ENCODE measurements at regions not wholly inside any gene's neighbourhood (a gene's known extent, or its start where the extent isn't known, plus 50 kb on each side); places are given as distances from the start of the nearest gene placed in this dataset.

DNA sequence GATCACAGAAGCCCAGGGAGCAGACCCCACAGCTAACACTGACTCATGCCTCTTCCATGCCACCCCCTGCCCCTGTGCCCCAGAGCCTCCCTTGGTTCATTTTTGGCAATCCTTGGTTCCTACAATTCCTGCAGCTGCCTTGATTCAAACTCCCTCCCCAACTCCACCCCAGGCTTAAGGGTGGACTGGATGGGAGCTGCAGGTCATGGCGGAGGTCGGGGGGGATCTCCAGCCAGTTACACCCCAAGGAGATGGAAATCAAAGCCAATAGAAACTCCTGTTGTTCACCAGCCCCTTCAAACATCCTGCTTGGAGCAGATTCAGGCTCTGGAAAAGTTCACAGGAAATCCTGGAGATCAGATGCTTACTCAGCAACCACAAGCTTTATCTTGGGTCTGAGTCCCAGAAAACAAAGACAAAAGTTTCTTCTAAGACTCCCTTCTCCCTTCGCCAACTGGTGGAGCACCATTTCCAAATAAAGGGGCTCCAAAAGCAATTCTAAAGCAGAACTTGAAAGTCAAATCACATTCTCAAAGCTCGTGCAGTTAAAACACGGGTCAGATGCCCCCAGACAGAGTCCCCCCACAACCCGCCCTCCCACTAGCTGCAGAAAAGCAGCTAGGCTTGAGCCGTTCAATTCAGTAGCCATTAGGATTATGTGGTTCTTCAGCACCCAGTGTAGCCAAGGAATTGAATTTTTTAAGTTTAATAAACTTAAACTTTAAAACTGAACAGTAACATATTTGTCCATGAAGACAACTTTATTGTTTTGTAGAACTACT, 149.5 kb downstream of the ANKRD60 start:
- Histone ChIP-seq H3K4ac (ENCODE audit: low read depth, low read length) (no peak overlapping the region), H2BK20ac (ENCODE audit: low read depth, low read length) (no peak overlapping the region), H2AK9ac (replicated peaks; ENCODE audit: low read depth, low read length, poor library complexity) (no peak overlapping the region), H3K18ac (ENCODE audit: low read depth, low read length) (no peak overlapping the region), H3K9ac (ENCODE audit: low read depth, low read length) (no peak overlapping the region), H2BK15ac (ENCODE audit: low read depth, low read length) (no peak overlapping the region), H2BK120ac (ENCODE audit: low read depth, low read length) (no peak overlapping the region), H4K20me1 (ENCODE audit: insufficient read depth, low read length) (no peaks in the 10 kb centered on the region), H3K9me1 (ENCODE audit: insufficient read depth, low read length) (no peaks in the 10 kb centered on the region), H3K4me3 (ENCODE audit: insufficient read depth, low read depth, low read length) (no peak overlapping the region), H4K91ac (ENCODE audit: insufficient read depth, low read depth, low read length) (no peak overlapping the region), H2AK5ac (ENCODE audit: low read depth, low read length) (no peak overlapping the region), H3K23ac (ENCODE audit: low read depth, low read length) (no peak overlapping the region), H3K4me2 (ENCODE audit: low read depth, low read length) (no peak overlapping the region), H4K8ac (ENCODE audit: low read depth in 2 of 2, low read length in 2 of 2) (no peak overlapping the region), H3K4me1 (ENCODE audit: control insufficient read depth, insufficient read depth, low read length) (no peaks in the 10 kb centered on the region), H4K5ac (ENCODE audit: low read depth, low read length) (no peak overlapping the region), H2BK5ac (ENCODE audit: low read depth, low read length, poor library complexity, severe bottlenecking) (no peak overlapping the region), H3K27me3 (ENCODE audit: control insufficient read depth, insufficient read depth, low read length) (no peaks in the 10 kb centered on the region), H3K36me3 (ENCODE audit: control insufficient read depth, insufficient read depth, low read length) (no peaks in the 10 kb centered on the region), H3K27ac (ENCODE audit: insufficient read depth, low read length) (no peak overlapping the region), H3K9me3 (ENCODE audit: control insufficient read depth, insufficient read depth, low read length) (no peaks in the 10 kb centered on the region), H3K56ac (ENCODE audit: extremely low read depth, insufficient read depth, low read length) (no peak overlapping the region), H3K79me1 (ENCODE audit: low read depth in 1 of 2, low read length in 2 of 2) (no peaks in the 10 kb centered on the region), H2AFZ (replicated peaks; ENCODE audit: low read length, poor library complexity) (no peak overlapping the region), H3K14ac (replicated peaks; ENCODE audit: low read depth, low read length) (no peak overlapping the region)
- DNase-seq (no peak), ATAC-seq (ENCODE audit: low read depth) (no peak)
- intact Hi-C loops (cut with micrococcal nuclease) (no loop called here), dilution Hi-C loops (cut with HindIII; ENCODE audit: low sequenced_read_pairs, unreplicated experiment) (no loop called here), in situ Hi-C loops (cut with MboI; ENCODE audit: low sequenced_read_pairs) (no loop called here)
- WGBS, 2 experiments (ENCODE audit: extremely low coverage in 2 of 2, insufficient read length in 1 of 2): no CpG with 5 or more reads among the region's 7 CpGs
- ChIA-PET POLR2A (ENCODE audit: unreplicated experiment) (no interaction called here), CTCF (no interaction called here)
- no TSS peak for BruUV-seq (replicated peaks)
- TF ChIP-seq MAZ (IDR thresholded peaks at IDR 0.05; ENCODE audit: borderline replicate concordance, low read depth, low read length): no peak

Data from IMR-90 (cell line).